Endodermal cell (in vitro differentiated cells): ENCODE measurements at regions not wholly inside any gene's neighbourhood (a gene's known extent, or its start where the extent isn't known, plus 50 kb on each side); places are given as distances from the start of the nearest gene placed in this dataset.

ENCODE experiments used
- DNase-seq: peaks from one replicate; pipeline ENCODE4 v3.0.0-alpha.2; 2017
- H3K27ac ChIP-seq: 2 replicates; pipeline ENCODE4 v1.5.1; 2013; ENCODE audit warnings: mild to moderate bottlenecking, low read depth, low read length, moderate library complexity
- H3K27me3 ChIP-seq: 2 replicates; pipeline ENCODE4 v1.6.1; 2013; ENCODE audit warnings: mild to moderate bottlenecking, low read length, moderate library complexity; ENCODE audit not compliant: insufficient read depth, control insufficient read depth, poor library complexity, severe bottlenecking
- H3K36me3 ChIP-seq: 2 replicates; pipeline ENCODE4 v1.7.0; 2013; ENCODE audit warnings: mild to moderate bottlenecking, low read length, moderate library complexity; ENCODE audit not compliant: control insufficient read depth, insufficient read depth
- H3K4me1 ChIP-seq: one replicate; pipeline ENCODE4 v1.7.0; 2013; ENCODE audit warnings: low read length; ENCODE audit not compliant: control insufficient read depth, insufficient read depth
- H3K4me3 ChIP-seq: 2 replicates; pipeline ENCODE4 v1.5.1; 2013; ENCODE audit warnings: mild to moderate bottlenecking, low read length, moderate library complexity
- H3K9ac ChIP-seq: 2 replicates; pipeline ENCODE4 v1.6.1; 2013; ENCODE audit warnings: mild to moderate bottlenecking, low read length, moderate library complexity; ENCODE audit not compliant: poor library complexity, severe bottlenecking; ENCODE audit errors: extremely low read depth
- H3K9me3 ChIP-seq: 2 replicates; pipeline ENCODE4 v1.6.1; 2013; ENCODE audit warnings: mild to moderate bottlenecking, low read length, moderate library complexity; ENCODE audit not compliant: control insufficient read depth
- H3K27ac Mint-ChIP-seq: 2 replicates; pipeline ENCODE4 v1.8.0; 2020; ENCODE audit warnings: mixed read lengths
- H3K27me3 Mint-ChIP-seq: 2 replicates; pipeline ENCODE4 v1.8.0; 2021; ENCODE audit warnings: mild to moderate bottlenecking, mixed read lengths; ENCODE audit not compliant: insufficient read depth
- H3K36me3 Mint-ChIP-seq: 2 replicates; pipeline ENCODE4 v1.8.0; 2020; ENCODE audit warnings: low read depth, mixed read lengths
- H3K4me1 Mint-ChIP-seq: 2 replicates; pipeline ENCODE4 v1.8.0; 2020; ENCODE audit warnings: mixed read lengths
- H3K4me3 Mint-ChIP-seq: 2 replicates; pipeline ENCODE4 v1.8.0; 2020; ENCODE audit warnings: mild to moderate bottlenecking, moderate library complexity, mixed read lengths
- H3K9me3 Mint-ChIP-seq: 2 replicates; pipeline ENCODE4 v1.8.0; 2020; ENCODE audit warnings: mild to moderate bottlenecking, mixed read lengths
- WGBS, 2 experiments: methylation state at CpG; one replicate each; pipeline versions ENCODE4 v1.1.5 to v1.1.7; 2013; ENCODE audit warnings: missing lambda C conversion rate in 2 of 2, mixed read lengths in 1 of 2; ENCODE audit not compliant: insufficient coverage in 1 of 2, insufficient read length in 1 of 2; 5-methylcytosine and 5-hydroxymethylcytosine counted together
- TF ChIP-seq, protein P1 (sequence below): fragments of 200-600 bp; sonication (generic); conservative IDR thresholded peaks from 2 replicates; pipeline ENCODE4 v1.5.0; 2021; ENCODE audit warnings: antibody characterized with exemption, mild to moderate bottlenecking

DNA sequence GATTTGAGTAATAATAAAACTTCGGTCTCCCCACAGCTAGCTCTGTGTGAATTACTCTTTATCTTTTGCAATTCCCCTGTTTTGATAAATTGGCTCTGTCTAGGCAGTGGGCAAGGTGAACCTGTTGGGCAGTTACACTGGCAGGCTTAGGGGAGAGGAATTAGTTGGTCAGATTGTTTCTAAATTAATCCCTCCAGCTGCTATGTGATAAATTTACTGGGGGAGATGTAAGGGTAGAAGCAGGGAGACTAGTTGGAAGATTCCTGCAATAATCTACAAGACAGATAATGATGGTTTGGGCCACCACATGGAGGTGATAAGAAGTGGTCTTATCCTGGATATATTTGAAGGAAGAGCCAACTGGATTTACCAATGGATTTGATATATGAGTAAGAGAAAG is 118.5 kb upstream of the TACR1 start:
- peaks cover 5% of the 10 kb centered on the region for H3K4me1 Mint-ChIP-seq
- H3K27me3 ChIP-seq = no peaks in the 10 kb centered on the region
- no peaks in the 10 kb centered on the region for H3K4me1 ChIP-seq
- H3K27ac Mint-ChIP-seq = no peak overlapping the region
- H3K36me3 ChIP-seq = no peaks in the 10 kb centered on the region
- H3K4me3 Mint-ChIP-seq = no peak overlapping the region
- no peaks in the 10 kb centered on the region for H3K27me3 Mint-ChIP-seq
- no peak overlapping the region for H3K4me3 ChIP-seq
- no peak overlapping the region for H3K9ac ChIP-seq
- TF ChIP-seq, protein P1, sequence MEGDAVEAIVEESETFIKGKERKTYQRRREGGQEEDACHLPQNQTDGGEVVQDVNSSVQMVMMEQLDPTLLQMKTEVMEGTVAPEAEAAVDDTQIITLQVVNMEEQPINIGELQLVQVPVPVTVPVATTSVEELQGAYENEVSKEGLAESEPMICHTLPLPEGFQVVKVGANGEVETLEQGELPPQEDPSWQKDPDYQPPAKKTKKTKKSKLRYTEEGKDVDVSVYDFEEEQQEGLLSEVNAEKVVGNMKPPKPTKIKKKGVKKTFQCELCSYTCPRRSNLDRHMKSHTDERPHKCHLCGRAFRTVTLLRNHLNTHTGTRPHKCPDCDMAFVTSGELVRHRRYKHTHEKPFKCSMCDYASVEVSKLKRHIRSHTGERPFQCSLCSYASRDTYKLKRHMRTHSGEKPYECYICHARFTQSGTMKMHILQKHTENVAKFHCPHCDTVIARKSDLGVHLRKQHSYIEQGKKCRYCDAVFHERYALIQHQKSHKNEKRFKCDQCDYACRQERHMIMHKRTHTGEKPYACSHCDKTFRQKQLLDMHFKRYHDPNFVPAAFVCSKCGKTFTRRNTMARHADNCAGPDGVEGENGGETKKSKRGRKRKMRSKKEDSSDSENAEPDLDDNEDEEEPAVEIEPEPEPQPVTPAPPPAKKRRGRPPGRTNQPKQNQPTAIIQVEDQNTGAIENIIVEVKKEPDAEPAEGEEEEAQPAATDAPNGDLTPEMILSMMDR = no peak
- H3K27ac ChIP-seq = no peak overlapping the region
- H3K36me3 Mint-ChIP-seq = no peaks in the 10 kb centered on the region
- 100% methylated on average over 1 of the region's 1 CpG; no CpG with 5 or more reads in 1 of the 2 experiments for WGBS, 2 experiments
- no peaks in the 10 kb centered on the region for H3K9me3 Mint-ChIP-seq
- H3K9me3 ChIP-seq = no peaks in the 10 kb centered on the region
- no peak for DNase-seq

GRCh38 chr2:75317316-75317715 is 118.0 kb upstream of the TACR1 start:
- TF ChIP-seq, protein P1 = no peak
- peaks cover 5% of the 10 kb centered on the region for H3K4me1 Mint-ChIP-seq
- H3K27ac Mint-ChIP-seq = no peak overlapping the region
- no peak overlapping the region for H3K4me3 Mint-ChIP-seq
- Histone ChIP-seq H3K36me3 (no peaks in the 10 kb centered on the region), H3K9me3 (no peaks in the 10 kb centered on the region), H3K4me3 (no peak overlapping the region), H3K27ac (no peak overlapping the region), H3K4me1 (no peaks in the 10 kb centered on the region), H3K27me3 (no peaks in the 10 kb centered on the region), H3K9ac (no peak overlapping the region)
- H3K27me3 Mint-ChIP-seq = no peaks in the 10 kb centered on the region
- no peaks in the 10 kb centered on the region for H3K9me3 Mint-ChIP-seq
- no peaks in the 10 kb centered on the region for H3K36me3 Mint-ChIP-seq
- 87 to 100% methylated on average over 1 to 2 of the region's 2 CpGs for WGBS, 2 experiments
- no peak for DNase-seq

GRCh38 chr2:75315436-75315835 is 116.1 kb upstream of the TACR1 start:
- Histone ChIP-seq H3K9me3 (no peaks in the 10 kb centered on the region), H3K4me3 (no peak overlapping the region), H3K4me1 (no peaks in the 10 kb centered on the region), H3K27me3 (no peaks in the 10 kb centered on the region), H3K27ac (no peak overlapping the region), H3K9ac (no peak overlapping the region), H3K36me3 (no peaks in the 10 kb centered on the region)
- Mint-ChIP-seq H3K27ac (peak overlapping the region; percentile 8), H3K36me3 (no peaks in the 10 kb centered on the region), H3K4me1 (no peaks in the 10 kb centered on the region), H3K4me3 (no peak overlapping the region), H3K9me3 (no peaks in the 10 kb centered on the region), H3K27me3 (no peaks in the 10 kb centered on the region)
- no peak for DNase-seq
- WGBS, 2 experiments = 87 to 100% methylated on average over 2 to 3 of the region's 3 CpGs
- TF ChIP-seq, protein P1 = no peak
